ENCODE measurements at regions not wholly inside any gene's neighbourhood (a gene's known extent, or its start where the extent isn't known, plus 50 kb on each side); places are given as distances from the start of the nearest gene placed in this dataset.

DNA sequence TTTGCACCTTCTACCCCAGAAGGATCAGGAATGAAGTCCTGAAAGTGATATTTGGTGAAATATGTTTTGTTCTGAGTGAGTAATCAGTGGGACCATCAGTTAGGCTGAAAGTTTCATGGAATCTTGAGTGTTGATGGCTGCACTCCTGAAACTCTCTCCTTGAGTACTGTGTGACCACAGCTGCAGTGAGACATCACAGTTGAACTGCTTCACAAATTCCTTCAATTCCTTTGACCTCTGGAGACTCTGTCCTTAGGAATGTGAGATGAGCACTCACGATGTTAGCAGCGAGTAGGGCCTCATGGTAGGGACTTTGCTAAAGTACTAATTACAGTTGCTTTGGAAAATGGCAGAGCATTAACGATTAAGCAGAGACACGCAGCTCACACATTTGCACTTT lies 142.9 kb upstream of the SLC4A4 start:
- TF ChIP-seq POLR2A (IDR thresholded peaks at IDR 0.05; ENCODE audit: low read length) (no peak), GATA1 (IDR thresholded peaks at IDR 0.05; ENCODE audit: low read depth, low read length) (no peak)
